IMR-90 (cell line): ENCODE measurements at regions not wholly inside any gene's neighbourhood (a gene's known extent, or its start where the extent isn't known, plus 50 kb on each side); places are given as distances from the start of the nearest gene placed in this dataset.

Experiments used
- ATAC-seq: fragments of 200-7000 bp; cut with Tn5 transposase; 2 replicates; pipeline ENCODE4 v1.9.1; 2020; ENCODE audit warnings: low read depth, mild to moderate bottlenecking, moderate library complexity
- BruUV-seq: library from RNA; stranded (reverse); fragments of 400-500 nt; replicated peaks from 2 replicates; lab custom pipeline; 2021; lab: Mats Ljungman, UMichigan
- CTCF ChIA-PET: fragments of 300-600 bp; formaldehyde crosslinking; extraction: SDS; loops from one replicate; lab custom pipeline; 2021; ENCODE audit warnings: antibody characterized with exemption; lab: Yijun Ruan, JAX
- POLR2A ChIA-PET: fragments of 300-600 bp; sonication (Branson Sonifier 250); formaldehyde crosslinking; loops from one replicate; lab custom pipeline; 2022; ENCODE audit warnings: antibody characterized with exemption; ENCODE audit not compliant: unreplicated experiment; lab: Charles Lee
- DNase-seq: peaks from one replicate; pipeline ENCODE4 v3.0.0; 2013
- H2AFZ ChIP-seq: replicated peaks from 2 replicates; pipeline ENCODE3; 2013; ENCODE audit warnings: low read length, mild to moderate bottlenecking; ENCODE audit not compliant: poor library complexity
- H2AK5ac ChIP-seq: 2 replicates; pipeline ENCODE4 v1.6.1; 2013; ENCODE audit warnings: low read depth, low read length, inconsistent platforms
- H2AK9ac ChIP-seq: replicated peaks from 2 replicates; pipeline ENCODE3; 2013; ENCODE audit warnings: mild to moderate bottlenecking, low read depth, low read length, moderate library complexity; ENCODE audit not compliant: poor library complexity
- H2BK120ac ChIP-seq: 2 replicates; pipeline ENCODE4 v1.6.1; 2013; ENCODE audit warnings: low read depth, low read length, inconsistent platforms
- H2BK15ac ChIP-seq: 3 replicates; pipeline ENCODE4 v1.6.1; 2013; ENCODE audit warnings: low read depth, low read length, inconsistent platforms
- H2BK20ac ChIP-seq: 2 replicates; pipeline ENCODE4 v1.6.1; 2013; ENCODE audit warnings: low read depth, mild to moderate bottlenecking, inconsistent platforms, low read length, moderate library complexity
- H2BK5ac ChIP-seq: 2 replicates; pipeline ENCODE4 v1.6.1; 2013; ENCODE audit warnings: mild to moderate bottlenecking, low read depth, low read length, inconsistent platforms; ENCODE audit not compliant: poor library complexity, severe bottlenecking
- H3K14ac ChIP-seq: replicated peaks from 2 replicates; pipeline ENCODE4 v1.6.1; 2013; ENCODE audit warnings: low read depth, low read length, inconsistent platforms
- H3K18ac ChIP-seq: 2 replicates; pipeline ENCODE4 v1.6.1; 2013; ENCODE audit warnings: low read depth, low read length, control low read depth
- H3K23ac ChIP-seq: 2 replicates; pipeline ENCODE4 v1.6.1; 2013; ENCODE audit warnings: low read depth, low read length, inconsistent platforms
- H3K27ac ChIP-seq: 2 replicates; pipeline ENCODE4 v1.5.1; 2013; ENCODE audit warnings: mild to moderate bottlenecking, control low read depth, low read length; ENCODE audit not compliant: insufficient read depth
- H3K27me3 ChIP-seq: 2 replicates; pipeline ENCODE4 v1.6.1; 2013; ENCODE audit warnings: low read length; ENCODE audit not compliant: control insufficient read depth, insufficient read depth
- H3K36me3 ChIP-seq: 2 replicates; pipeline ENCODE4 v1.6.1; 2013; ENCODE audit warnings: low read length, mixed read lengths; ENCODE audit not compliant: control insufficient read depth, insufficient read depth
- H3K4ac ChIP-seq: 2 replicates; pipeline ENCODE4 v1.6.1; 2013; ENCODE audit warnings: low read depth, low read length, inconsistent platforms
- H3K4me1 ChIP-seq: 2 replicates; pipeline ENCODE4 v1.6.1; 2013; ENCODE audit warnings: low read length, mixed read lengths; ENCODE audit not compliant: control insufficient read depth, insufficient read depth
- H3K4me2 ChIP-seq: 2 replicates; pipeline ENCODE4 v1.6.1; 2013; ENCODE audit warnings: low read depth, mild to moderate bottlenecking, control low read depth, low read length, moderate library complexity
- H3K4me3 ChIP-seq: 2 replicates; pipeline ENCODE4 v1.5.1; 2013; ENCODE audit warnings: low read depth, mild to moderate bottlenecking, control low read depth, low read length, moderate library complexity; ENCODE audit not compliant: insufficient read depth
- H3K56ac ChIP-seq: 2 replicates; pipeline ENCODE4 v1.6.1; 2013; ENCODE audit warnings: low read length, inconsistent platforms; ENCODE audit not compliant: insufficient read depth; ENCODE audit errors: extremely low read depth
- H3K79me1 ChIP-seq, 2 experiments: 2 replicates each; pipeline ENCODE4 v1.6.1; 2013; ENCODE audit warnings: low read length in 2 of 2, inconsistent platforms in 1 of 2, low read depth in 1 of 2
- H3K9ac ChIP-seq: 2 replicates; pipeline ENCODE4 v1.6.1; 2013; ENCODE audit warnings: low read depth, low read length, control low read depth
- H3K9me1 ChIP-seq: 2 replicates; pipeline ENCODE4 v1.6.1; 2013; ENCODE audit warnings: low read length, inconsistent platforms; ENCODE audit not compliant: insufficient read depth
- H3K9me3 ChIP-seq: 2 replicates; pipeline ENCODE4 v1.6.1; 2013; ENCODE audit warnings: low read length; ENCODE audit not compliant: control insufficient read depth, insufficient read depth
- H4K20me1 ChIP-seq: 2 replicates; pipeline ENCODE4 v1.6.1; 2013; ENCODE audit warnings: low read length, inconsistent platforms; ENCODE audit not compliant: insufficient read depth
- H4K5ac ChIP-seq: 2 replicates; pipeline ENCODE4 v1.6.1; 2013; ENCODE audit warnings: mild to moderate bottlenecking, low read depth, low read length, control low read depth
- H4K8ac ChIP-seq, 2 experiments: 2 replicates each; pipeline ENCODE4 v1.6.1; 2013; ENCODE audit warnings: low read depth in 2 of 2, low read length in 2 of 2, control low read depth in 1 of 2, inconsistent platforms in 1 of 2
- H4K91ac ChIP-seq: 2 replicates; pipeline ENCODE4 v1.6.1; 2013; ENCODE audit warnings: low read depth, low read length, inconsistent platforms; ENCODE audit not compliant: insufficient read depth
- CHD1 ChIP-seq: IDR thresholded peaks from 2 replicates; pipeline ENCODE4 v1.6.1; 2012; ENCODE audit warnings: low read depth, low read length, improper control_type of control experiment
- CTCF ChIP-seq: conservative IDR thresholded peaks from 2 replicates; pipeline ENCODE4 v1.5.1; 2012; ENCODE audit warnings: mild to moderate bottlenecking, low read depth, low read length, improper control_type of control experiment
- MAFK ChIP-seq: IDR thresholded peaks from 2 replicates; pipeline ENCODE4 v1.6.1; 2012; ENCODE audit warnings: low read depth, low read length, improper control_type of control experiment
- MAZ ChIP-seq: IDR thresholded peaks from 2 replicates; pipeline ENCODE4 v1.6.1; 2012; ENCODE audit warnings: low read depth, mild to moderate bottlenecking, low read length, improper control_type of control experiment, moderate library complexity, borderline replicate concordance
- POLR2A ChIP-seq: IDR thresholded peaks from 2 replicates; pipeline ENCODE4 v1.6.1; 2012; ENCODE audit warnings: mild to moderate bottlenecking, low read depth, low read length
- RAD21 ChIP-seq: IDR thresholded peaks from 2 replicates; pipeline ENCODE4 v1.6.1; 2012; ENCODE audit warnings: low read length, improper control_type of control experiment
- RCOR1 ChIP-seq: IDR thresholded peaks from 2 replicates; pipeline ENCODE4 v1.6.1; 2012; ENCODE audit warnings: mild to moderate bottlenecking, low read length, improper control_type of control experiment; ENCODE audit not compliant: insufficient replicate concordance
- RFX5 ChIP-seq: IDR thresholded peaks from 2 replicates; pipeline ENCODE4 v1.8.0; 2012; ENCODE audit warnings: low read depth, mild to moderate bottlenecking, low read length, moderate library complexity
- SMC3 ChIP-seq: fragments of 150-350 bp; IDR thresholded peaks from 2 replicates; pipeline ENCODE4 v1.6.1; 2016; ENCODE audit warnings: low read depth, mild to moderate bottlenecking, antibody characterized with exemption, low read length, moderate library complexity
- USF2 ChIP-seq: fragments of 150-350 bp; IDR thresholded peaks from 2 replicates; pipeline ENCODE4 v1.6.1; 2017; ENCODE audit warnings: mild to moderate bottlenecking, antibody characterized with exemption, low read length, low read depth
- WGBS, 2 experiments: methylation state at CpG; one replicate each; pipeline versions ENCODE4 v1.1.5 to v1.1.7; 2013; ENCODE audit warnings: missing lambda C conversion rate in 2 of 2; ENCODE audit not compliant: insufficient read length in 1 of 2; ENCODE audit errors: extremely low coverage in 2 of 2; 5-methylcytosine and 5-hydroxymethylcytosine counted together
- dilution Hi-C: fragments of 300-500 bp; cut with HindIII; formaldehyde crosslinking; loops from one replicate; pipeline ENCODE4 v1.14.3; 2018; ENCODE audit warnings: low sequenced_read_pairs; ENCODE audit not compliant: unreplicated experiment
- in situ Hi-C: fragments of 300-500 bp; cut with MboI; formaldehyde crosslinking; loops from 3 replicates; pipeline ENCODE4 v1.14.3; 2019; ENCODE audit warnings: low sequenced_read_pairs, inconsistent platforms, mixed read lengths
- intact Hi-C: fragments of 100-400 bp; cut with micrococcal nuclease; formaldehyde crosslinking; loops from 2 replicates; pipeline ENCODE4 v1.10.0; 2022

GRCh38 chr18:31229829-31230228, 67.2 kb upstream of the DSC1 start:
- no peaks in the 10 kb centered on the region for H3K79me1 ChIP-seq
- H3K4me3 ChIP-seq: no peak overlapping the region
- dilution Hi-C loops (no loop called here), intact Hi-C loops (no loop called here), in situ Hi-C loops (no loop called here)
- TF ChIP-seq CTCF (no peak), RAD21 (no peak), SMC3 (no peak), MAZ (no peak), POLR2A (no peak), RFX5 (no peak), MAFK (no peak), USF2 (no peak), CHD1 (no peak), RCOR1 (no peak)
- no peaks in the 10 kb centered on the region for H3K9me1 ChIP-seq
- H3K4ac ChIP-seq: no peak overlapping the region
- no peak overlapping the region for H2BK20ac ChIP-seq
- no peaks in the 10 kb centered on the region; the same call in 1 of the 2 replicates for H3K9me3 ChIP-seq
- WGBS, 2 experiments: no CpG with 5 or more reads among the region's 2 CpGs
- no peak overlapping the region for H3K9ac ChIP-seq
- no peak overlapping the region for H4K5ac ChIP-seq
- H4K8ac ChIP-seq: no peak overlapping the region
- H3K14ac ChIP-seq: no peak overlapping the region
- ATAC-seq (no peak), DNase-seq (no peak)
- H2AK5ac ChIP-seq: peak overlapping the region; percentile 51; the same call in 1 of the 2 replicates
- H2BK15ac ChIP-seq: no peak overlapping the region
- H3K4me2 ChIP-seq: no peak overlapping the region
- ChIA-PET CTCF (no interaction called here), POLR2A (no interaction called here)
- H3K18ac ChIP-seq: no peak overlapping the region
- no peak overlapping the region for H2BK120ac ChIP-seq
- H3K27me3 ChIP-seq: no peaks in the 10 kb centered on the region
- H3K27ac ChIP-seq: no peak overlapping the region
- no peak overlapping the region for H2AFZ ChIP-seq
- H3K23ac ChIP-seq: no peak overlapping the region
- no TSS peak for BruUV-seq
- H3K4me1 ChIP-seq: peaks cover 6% of the 10 kb centered on the region; the same call in 1 of the 2 replicates
- H2AK9ac ChIP-seq: no peak overlapping the region
- H3K56ac ChIP-seq: no peak overlapping the region
- H2BK5ac ChIP-seq: no peak overlapping the region
- H4K20me1 ChIP-seq: no peaks in the 10 kb centered on the region
- H4K91ac ChIP-seq: no peak overlapping the region
- H3K36me3 ChIP-seq: no peaks in the 10 kb centered on the region
